ENCODE measurements at regions not wholly inside any gene's neighbourhood (a gene's known extent, or its start where the extent isn't known, plus 50 kb on each side); places are given as distances from the start of the nearest gene placed in this dataset.

DNA sequence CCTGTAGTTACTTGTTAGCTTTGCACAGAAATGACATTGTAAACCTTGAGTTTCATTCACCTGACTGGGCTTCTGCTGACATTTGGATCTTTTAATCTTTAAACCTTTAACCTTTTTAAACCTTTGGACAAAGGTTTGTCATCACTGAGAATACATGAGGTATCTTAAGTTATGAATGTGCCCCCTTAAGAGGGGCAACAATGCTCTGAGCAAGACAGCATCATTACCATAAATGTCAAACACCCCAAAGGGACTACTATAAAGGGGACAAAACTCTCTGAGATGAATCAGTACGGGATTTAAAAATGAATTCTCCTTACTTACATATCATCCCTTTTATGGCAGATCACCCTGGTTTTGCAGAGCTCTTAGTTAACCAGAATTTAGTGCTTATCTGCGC, 203.3 kb downstream of the COG6 start:
- no peak for DNase-seq (ENCODE audit: low spot score)

DNA sequence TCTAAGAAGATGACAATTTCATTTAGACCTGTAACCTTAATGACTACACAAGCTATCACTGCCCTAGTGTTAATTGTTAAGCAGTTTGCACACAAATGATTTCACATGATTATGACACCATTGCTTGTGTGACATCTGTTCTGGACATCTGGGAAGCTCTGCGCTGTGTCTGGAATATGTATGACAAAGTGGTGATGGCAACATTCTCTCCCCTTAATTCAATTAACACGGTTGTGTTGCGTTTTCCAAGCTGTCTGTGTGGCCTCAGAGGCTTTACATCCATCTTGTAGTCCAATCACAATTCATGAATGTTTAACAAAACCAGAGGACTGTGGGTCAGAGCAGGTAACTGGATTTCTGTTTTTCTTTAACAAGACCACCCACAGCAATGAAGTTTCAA, 204.4 kb downstream of the COG6 start:
- DNase-seq (ENCODE audit: low spot score), result no peak

DNA sequence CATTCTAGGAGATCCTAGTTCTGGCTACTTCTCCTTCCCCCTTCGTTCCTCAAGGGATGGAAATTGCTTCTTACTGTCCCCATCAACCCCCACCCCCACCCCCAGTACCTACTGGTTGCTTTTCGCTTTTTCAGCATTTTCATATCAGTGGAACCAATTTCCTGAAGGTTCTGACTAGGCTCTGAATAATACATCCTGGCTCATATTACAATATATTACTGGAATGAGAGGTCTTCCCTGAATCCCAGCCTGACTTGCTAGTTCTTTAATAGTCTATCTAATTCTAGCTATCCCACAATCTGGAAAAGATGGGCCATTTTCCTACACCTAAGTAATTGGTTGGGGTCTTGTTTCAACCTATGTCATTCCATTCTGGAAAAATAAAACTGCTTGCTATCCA, 207.4 kb downstream of the COG6 start:
- no peak for DNase-seq (ENCODE audit: low spot score)

DNA sequence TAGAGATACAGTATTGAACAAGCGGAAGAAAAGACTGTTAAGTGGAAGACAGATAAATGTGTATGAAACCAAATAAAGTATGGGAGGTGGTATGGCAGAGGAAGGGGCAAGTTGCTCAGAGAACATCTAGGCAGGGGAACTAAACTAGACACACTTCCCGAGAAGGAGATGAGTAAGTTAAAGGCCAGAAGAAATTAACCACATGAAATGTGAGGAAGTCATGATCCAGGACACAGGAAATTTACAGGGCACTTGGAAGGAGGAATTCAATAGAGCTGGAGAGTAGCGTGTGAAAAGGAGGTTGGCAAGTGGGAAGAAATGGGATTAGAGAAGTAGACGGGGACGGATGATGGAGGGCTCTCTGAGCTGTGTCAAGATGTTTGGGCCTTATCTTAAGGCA, 208.8 kb downstream of the COG6 start:
- DNase-seq (ENCODE audit: low spot score), result no peak

DNA sequence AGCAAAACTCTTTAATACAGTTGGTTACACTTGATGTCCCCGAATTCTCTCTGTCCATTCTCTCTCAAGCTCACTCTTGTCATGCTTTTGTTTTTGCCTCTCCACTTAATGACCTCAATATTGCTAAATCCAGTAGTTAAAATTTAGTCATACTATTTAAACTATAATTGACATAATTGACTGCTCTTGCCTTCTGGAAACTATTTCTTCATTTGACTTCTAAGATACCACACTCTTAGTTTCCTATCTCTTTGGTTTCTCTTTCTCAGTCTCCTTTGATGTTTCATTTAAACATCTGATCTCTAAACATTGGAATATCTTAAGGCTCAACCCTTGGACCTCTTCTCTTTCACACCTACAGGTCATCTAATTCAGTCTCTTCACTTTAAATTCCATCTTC, 211.3 kb downstream of the COG6 start:
- no peak for DNase-seq (ENCODE audit: low spot score)

DNA sequence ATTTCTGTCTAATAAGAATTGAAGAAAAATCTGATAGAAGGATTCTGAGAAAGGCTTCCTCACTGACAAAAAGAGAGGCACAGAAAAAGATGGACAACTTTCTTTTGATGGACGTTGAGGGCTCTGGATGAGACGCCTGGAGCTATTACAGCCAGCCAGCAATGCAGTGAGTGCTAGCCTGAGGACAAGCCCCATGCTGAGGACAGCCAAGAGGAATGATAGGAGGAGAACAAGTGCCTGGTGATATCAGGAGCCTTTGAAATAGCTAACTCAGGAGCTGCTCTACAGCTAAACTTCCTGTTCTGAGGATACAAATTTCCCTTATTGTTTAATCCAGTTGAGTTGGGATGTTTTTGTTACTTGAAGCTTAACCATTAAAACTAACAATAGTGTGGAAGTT, 212.3 kb downstream of the COG6 start:
- no peak for DNase-seq (ENCODE audit: low spot score)

DNA sequence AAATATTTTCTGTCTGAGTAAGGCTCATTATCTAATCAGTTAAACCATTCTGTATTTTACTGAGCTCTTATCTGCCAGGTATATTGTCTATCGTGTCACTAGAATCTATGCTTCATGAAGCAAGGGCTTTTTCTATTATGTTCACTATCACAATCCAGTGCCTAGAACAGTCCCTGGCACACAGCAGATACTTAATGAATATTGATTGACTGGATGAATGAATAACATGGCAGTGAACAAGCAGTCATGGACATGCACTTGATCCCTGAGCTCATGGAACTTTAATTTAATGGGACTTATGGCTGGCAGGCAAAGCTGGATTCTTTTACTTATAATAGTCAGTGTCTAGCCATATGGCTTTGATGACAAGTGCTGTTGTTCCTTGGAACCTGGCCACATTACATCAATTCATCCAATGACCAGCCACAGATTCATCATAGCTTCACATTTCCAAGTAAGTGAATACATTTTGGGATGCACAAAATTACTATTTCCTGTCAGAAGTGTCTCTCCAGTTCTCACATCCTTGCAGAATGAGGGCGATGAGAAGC, 214.8 kb downstream of the COG6 start:
- DNase-seq (ENCODE audit: low spot score), result no peak

DNA sequence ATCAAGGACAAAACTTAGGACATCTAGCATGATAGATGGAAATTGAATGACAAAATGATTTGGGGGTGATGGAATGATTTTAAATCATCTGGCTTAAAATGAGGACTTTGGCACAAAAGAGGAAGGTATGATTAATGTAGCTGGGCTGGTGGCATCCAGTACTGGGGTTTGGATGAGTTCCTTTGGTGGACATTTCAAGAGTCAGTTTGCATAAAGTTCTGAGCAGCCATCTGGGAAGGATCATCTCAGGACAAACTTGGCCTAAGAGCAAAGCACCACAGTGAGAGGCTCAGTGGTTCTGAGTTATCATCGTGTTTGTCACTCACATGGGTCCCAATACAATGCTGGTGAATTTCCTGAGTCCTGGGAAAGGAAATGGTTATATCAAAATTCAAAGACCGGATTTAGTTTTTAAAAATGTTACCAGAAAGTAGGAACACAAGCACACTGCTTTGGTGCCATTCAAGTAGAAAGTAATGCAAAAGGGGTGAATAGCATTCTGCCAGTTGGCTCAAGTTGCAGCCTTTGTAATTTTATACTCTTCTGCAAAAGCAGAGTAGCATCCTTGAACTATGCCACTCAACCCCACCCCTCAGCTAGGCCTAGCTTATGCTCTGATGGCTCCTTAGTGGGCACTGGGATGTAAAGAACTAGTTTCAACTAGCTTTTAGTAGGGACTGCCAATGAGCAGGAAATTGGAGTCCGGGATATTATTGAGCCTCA, 219.0 kb downstream of the COG6 start:
- no peak for DNase-seq (ENCODE audit: low spot score)

DNA sequence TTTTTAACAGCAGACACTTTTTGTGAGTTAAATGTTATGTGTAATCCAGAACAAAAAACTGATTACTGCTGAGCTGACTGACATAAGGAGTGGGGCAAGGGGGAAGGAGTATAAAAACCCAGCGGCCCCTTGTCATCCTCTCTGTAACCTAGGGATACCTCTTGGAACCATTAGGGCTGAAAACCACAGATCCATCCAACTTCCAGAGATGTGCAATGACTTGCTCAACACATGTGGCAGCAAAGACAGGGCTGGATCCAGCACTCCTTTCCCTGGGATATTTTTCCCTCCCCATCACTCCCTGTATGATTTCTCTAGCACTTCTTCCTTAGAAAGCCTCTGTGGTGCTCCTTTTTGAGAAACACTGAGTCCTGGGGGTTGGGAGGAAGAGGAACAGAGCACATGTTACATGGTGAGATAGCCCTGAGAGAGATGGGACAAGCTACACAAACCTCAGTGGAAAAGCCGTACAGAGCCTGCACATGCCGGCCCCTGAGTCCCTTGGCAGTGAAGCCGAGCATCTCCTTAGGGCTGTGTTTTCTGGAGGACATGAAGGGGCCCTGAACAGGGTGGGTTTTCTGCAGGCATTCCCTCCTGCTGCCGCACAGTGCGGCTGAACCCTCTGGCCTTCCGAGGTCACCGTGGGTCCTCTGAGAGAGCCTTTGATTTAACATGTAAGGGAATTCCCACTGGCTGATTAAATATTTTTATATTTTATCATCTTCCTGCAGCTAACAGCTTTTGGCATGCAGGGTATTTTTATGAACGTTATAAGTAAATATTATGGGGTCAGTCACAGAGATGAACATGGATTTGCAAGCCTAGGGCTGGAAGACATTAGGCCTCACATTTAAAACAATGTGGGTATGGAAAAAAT, 219.9 kb downstream of the COG6 start:
- DNase-seq (ENCODE audit: low spot score), result no peak

DNA sequence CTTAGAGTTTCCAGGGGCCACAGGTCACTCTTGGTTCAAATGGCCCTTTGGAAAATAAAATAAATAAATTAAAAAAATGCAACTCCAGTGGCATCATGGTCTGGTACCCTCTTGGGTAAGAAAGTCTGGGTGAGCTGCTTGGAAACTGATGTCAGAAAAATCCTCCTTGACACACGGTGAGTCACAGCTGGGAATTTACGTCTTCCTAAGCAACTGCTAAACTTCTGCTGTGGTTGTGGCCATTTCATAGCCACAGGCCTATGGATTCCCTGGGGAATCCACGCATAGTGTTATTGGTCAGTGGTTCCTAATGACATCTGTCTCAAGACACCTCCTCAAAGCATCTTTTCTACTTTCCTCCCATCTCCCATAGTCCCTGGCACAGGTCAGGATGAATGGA, 220.8 kb downstream of the COG6 start:
- DNase-seq (ENCODE audit: low spot score), result no peak

DNA sequence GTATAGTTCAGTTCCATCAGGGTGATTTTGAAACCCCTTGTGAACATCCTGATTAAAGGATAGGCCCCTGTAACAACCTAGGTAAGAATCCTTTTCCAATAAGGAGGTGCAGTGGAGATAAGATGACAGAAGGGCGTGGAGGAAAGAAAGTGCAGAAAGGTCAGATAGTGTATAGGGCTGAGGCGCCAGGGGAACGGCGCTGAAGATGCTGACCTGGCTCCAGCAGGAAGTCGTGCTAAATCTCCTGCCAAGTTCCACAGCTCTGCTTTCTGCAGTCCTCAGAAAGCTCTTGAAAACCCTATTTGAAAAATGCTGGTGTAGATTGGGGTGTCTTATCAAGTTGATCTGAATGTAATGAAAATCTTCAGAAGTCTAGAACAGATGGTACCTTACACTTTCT, 221.7 kb downstream of the COG6 start:
- DNase-seq (ENCODE audit: low spot score), result no peak

DNA sequence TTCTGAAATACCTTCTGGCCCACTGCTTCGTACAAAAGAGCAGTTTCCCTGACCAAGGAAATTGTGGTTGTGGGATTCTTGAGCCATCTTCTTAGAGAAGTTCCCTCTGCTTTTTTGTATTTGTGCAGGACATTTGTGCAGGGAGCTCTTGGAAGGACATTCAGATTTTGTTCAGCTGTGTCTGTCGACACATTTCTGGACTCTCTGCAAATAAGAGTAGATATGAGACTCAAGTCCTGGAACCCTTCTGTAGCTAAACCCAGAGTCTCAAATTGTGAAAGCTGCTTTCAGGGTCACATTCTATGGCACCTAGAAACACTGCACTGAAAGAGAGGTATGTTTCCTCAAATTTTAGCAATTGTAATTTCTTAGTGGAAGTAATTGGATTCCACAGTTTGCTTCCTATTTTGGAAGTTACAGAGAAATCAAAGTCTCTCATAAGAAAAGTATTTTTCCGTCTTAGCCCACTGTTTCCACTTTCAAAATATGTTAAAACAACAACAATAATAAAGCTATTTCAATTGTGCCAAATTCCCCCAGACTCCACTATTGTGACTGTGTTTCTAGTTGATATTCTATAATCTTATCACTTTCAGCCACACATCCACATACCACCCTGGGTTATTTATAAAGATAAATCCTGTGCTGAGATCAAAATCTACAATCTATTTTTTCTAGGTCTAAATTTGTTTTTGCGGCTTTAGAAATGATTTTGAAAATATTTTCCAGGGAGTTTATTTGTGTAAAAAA, 224.0 kb downstream of the COG6 start:
- no peak for DNase-seq (ENCODE audit: low spot score)

DNA sequence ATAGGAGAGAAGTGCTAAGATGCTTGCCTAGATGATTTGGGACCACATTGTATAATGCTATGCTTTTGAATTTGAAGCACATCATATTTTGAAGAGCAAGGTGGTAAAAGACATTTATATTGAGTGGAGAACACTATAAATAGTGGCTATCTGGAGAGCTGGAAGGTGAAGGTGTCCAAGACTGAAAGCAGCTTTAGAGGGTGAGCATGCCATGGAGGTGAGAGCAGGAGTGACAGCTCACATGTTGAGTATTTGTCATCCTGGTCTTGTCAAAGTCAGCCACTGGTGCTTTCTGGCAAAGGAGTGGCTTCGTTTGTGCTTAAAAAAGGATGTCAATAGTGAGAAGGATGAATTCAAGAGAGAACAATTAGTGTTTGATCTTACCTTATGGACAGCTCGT, 225.9 kb downstream of the COG6 start:
- no peak for DNase-seq (ENCODE audit: low spot score)

DNA sequence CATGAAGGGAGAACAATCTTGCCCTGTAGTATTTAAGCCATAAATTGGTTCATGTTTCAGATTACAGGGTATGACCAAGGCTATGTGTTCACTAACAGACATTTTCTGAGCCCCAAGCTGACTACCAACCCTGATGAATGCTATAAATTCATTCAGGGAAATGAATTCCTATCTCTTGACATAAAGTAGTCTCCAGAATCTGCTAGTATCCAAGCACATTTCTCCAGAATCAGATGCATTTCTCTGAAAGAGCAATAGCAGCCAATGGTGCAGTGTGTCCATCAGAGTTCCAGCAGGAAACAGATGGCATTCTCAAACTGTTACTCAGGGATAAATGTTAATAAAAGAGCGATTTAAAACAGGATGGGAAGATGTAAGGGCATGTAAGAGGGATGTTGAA, 226.4 kb downstream of the COG6 start:
- DNase-seq (ENCODE audit: low spot score), result no peak

DNA sequence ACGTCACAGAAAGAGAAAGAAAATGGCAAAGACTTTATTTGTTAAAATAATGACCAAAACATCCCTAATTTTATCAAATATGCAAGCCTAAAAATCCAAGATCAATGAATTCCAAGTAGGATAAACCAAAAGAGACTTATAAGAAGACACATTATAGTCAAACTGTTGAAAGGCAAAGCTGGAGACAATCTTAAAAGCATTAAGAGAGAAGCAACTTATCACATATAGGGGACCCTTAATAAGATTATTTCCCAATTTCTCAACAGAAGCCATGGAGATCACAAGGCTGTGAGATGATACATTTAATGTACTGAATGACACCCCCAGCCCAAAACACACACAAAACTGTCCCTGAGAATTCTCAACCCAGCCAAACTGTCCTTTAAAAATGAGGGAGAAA, 228.7 kb downstream of the COG6 start:
- no peak for DNase-seq (ENCODE audit: low spot score)

DNA sequence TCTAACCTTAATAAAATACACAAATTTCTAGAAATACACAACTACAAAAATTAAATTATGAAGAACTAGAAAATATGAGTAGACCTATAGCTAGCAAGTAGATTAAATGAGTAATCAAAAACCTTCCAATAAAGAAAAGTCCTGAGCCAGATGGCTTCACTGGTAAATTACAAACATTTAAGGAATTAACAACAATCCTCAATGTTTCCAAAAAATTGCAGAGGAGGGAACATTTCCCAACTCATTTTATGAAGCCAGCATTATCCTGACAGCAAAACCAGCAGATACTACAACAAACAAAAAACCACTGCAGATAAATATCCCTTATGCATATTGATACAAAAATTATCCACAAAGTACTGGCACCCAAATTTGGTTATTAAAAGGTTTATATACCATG, 230.9 kb downstream of the COG6 start:
- no peak for DNase-seq (ENCODE audit: low spot score)

DNA sequence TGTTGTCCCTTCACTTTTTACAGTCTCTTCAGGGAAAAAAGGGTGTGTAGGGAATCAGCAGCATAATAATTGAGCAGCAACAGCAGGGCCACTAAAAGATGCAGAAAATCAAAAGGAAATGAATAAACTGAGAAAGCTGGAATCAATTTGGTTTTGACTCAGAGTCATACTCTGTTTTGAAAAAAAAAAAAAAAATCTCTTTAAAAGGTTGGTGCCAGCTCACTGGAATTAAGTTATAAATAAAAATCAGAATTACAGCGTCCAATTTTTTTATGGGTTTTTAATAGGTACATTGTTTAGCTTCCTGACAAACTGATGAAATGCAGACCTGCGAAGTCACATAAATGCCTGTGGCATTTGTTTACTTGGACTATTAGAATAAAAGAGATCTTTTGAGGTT, 231.9 kb downstream of the COG6 start:
- DNase-seq (ENCODE audit: low spot score), result no peak

DNA sequence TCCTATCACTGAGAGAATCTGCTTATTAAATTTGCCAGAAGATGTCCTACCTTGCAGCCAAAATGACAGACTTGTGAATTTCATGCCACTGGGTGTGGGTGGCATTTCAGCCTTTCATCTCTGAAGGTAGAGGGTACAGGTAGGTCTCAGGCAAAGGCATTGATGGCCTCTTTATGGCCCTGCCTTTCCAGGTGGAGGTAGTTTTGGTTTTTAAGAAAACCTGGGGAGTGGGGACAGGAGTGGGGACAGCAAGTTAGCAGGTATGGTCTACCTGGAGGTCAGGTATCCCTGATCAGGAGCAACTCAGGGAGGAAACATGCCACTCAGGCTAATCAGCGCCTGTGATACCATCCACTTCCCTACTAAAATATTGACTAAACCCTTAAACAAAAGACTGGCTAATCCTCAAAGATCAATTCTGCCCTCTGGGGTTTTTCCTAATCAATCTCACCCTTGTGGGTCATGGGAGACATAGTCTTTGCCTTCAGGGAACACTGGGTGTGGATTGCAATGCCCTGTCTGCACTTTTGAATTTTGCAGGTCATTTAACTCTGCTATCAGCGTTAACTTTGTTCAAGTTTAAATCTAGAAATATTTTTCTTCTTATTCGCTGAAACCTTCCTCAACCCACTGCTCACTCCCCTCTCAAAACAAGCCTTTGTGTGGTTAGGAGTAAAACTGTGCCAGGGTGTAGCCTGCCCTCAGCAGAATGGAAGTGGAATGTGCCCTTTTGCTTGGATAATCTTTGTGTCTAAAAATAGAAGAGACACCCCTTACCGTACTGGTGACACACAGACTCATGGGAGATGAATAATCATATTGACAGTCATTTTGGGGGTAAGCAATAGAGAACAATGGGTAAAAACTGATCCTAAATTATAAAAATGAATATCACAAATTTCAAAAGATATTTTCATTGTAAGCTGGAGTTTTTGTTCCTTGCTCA, 233.7 kb downstream of the COG6 start:
- no peak for DNase-seq (ENCODE audit: low spot score)

DNA sequence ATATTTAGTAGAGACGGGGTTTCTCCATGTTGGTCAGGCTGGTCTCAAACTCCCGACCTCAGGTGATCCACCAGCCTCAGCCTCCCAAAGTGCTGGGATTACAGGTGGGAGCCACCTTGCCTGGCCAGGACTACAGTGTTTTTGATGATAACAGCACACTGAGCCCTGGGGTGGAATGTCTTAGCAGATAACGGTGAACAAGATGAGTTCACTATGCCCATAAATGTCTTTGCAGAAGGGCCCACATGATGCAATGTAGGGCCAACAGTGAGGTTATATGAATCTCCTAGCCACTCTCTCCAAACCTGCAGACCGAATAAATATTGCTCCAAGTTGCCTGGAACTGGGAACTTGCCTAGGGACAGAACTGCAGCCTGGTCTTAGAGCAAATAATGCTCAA, 235.1 kb downstream of the COG6 start:
- no peak for DNase-seq (ENCODE audit: low spot score)

DNA sequence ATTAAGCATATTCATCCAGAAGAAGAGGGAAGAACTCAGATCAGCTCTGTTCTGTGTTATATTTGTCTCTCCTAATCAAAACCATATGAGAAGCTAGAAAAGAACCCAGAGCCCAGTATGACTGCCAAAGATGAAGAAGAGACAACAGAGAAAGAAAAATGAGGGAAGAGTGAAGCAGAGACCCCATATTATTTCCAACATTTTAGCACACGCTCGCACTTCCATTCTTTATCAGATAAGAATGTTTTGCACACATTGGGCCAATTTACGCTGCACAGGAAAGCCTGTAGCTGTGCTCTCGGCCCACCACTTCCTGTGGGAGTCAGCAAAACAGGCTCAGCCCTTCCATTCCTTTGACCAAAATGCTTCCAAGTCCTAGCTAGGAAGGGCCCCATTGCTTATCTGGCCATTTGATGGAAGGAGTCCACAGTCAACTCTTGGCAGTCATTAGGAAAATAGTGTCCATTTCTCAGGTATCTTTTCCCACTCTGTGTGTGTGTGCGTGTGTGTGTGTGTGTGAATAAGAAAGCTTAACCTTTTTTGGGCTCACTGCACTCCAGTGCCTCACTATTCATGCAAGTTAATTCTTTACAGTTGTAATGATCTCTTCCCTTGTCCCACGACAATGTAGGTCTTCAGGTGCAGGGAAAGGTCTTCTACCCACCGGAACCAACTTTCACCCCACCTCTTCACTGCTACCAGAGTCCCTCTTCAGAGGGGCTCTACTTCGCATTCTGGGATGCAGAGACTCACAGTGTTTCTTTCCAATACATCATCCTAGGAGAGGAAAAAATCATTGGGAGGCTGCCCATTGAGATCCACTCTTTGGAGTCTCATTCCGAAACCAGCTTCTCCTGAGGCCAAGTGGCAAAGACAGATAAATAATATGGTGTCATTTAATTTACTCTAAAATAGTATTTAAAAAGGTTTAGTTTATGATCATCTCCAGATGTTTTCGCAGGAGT, 237.5 kb downstream of the COG6 start:
- DNase-seq (ENCODE audit: low spot score), result no peak

All from LoVo (cell line).